NCI-H524 (cell line): ENCODE measurements at regions not wholly inside any gene's neighbourhood (a gene's known extent, or its start where the extent isn't known, plus 50 kb on each side); places are given as distances from the start of the nearest gene placed in this dataset.

ENCODE experiments used
- DNase-seq, 2 experiments: peaks; one replicate each; lab custom pipeline; 2025; lab: John Stamatoyannopoulos, UW

DNA sequence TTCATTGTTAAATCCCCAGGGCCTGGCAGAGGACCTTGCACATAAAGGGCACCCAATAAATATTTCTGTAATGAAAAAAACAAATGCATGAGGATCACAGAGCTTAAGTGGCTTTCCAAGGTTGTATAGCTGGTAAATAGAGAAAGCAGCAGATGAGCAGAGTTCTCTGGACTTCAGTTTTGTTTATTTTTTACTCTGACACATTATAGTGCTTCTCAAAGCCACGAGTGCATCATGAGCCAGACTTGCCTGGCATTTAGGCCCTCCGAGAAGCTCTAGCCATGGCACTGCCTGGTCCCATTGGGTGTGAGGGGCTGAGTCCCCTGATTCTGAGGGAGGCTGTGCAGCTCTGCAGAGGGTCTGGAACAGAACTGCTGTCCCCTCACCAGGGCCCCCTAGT is 87.2 kb upstream of the ZNF32 start:
- no peak for DNase-seq

DNA sequence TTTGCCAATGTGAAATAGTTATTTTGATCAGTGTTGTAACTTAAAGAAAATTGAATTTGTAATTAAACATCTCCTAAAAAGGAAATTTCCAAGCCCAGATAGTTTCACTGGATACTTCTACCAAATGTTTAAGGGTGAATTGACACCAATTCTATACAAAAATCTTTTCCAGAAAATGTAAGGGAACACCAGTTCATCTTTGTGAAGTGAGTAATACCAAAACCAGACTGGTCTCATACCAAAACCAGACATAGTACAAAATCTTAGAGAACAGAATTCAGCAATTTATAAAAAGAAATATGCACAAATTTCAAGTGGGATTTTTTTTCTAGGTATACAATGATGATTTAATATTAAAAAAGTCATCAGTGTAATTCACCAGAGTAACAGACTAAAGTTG is 86.0 kb upstream of the ZNF32 start:
- DNase-seq = no peak

DNA sequence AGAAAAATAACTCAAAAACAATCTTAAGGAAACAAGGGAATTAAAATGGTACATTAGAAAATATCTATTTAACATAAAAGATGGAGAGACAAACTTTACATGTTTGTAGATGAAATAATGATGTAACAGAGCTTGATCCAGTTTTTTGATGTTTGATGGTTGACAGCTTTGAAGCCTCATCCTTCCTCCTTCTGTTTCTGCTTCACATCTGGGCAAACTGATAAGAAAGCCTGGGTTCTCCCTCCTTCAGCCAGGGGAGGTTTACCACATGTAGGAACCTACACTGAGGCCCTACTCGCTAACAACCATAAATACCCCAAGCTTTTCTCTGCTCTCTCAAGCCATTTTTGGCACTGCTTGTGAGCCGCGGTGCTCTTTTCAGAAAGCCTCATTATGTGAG is 82.8 kb upstream of the ZNF32 start:
- no peak for DNase-seq

DNA sequence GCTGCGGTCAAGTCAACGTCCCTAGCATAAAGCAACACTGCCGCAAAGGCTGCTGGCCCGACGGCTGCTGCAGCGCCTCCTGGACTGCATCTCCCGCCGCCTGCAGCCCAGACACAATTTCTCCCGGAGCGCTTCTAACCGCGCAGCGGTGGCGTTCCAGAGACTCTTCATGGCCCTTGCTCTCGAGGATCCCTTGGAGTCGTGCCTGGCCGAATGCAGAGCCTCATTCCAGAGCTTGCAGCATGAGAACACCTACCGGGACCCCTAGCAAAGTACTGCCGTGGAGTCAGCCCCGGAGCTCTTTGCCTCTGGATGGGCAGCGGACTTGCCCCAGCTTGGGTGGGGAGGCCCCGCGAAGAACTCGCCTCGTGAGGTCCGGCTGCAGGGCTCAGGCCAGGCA is 79.7 kb upstream of the ZNF32 start:
- no peak for DNase-seq

DNA sequence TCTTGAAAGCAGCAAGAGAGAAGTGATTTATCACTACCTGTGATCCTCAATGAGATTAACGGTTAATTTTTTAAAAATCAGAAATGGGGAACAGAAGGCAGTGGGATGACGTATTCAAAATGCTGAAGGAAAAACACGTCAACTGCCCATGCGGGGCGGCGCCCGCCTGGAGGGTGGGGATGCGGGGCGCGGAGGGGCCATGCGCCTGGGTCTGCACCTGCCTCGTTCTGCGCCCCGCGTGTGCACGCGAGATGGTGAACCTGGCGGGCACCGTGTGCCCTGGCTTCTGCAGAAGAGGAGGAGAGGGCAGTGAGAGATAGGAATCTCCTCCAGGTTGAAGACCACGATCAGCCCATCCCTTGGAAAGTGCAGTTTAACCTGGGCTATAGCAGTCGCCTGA is 79.3 kb upstream of the ZNF32 start:
- DNase-seq = no peak

DNA sequence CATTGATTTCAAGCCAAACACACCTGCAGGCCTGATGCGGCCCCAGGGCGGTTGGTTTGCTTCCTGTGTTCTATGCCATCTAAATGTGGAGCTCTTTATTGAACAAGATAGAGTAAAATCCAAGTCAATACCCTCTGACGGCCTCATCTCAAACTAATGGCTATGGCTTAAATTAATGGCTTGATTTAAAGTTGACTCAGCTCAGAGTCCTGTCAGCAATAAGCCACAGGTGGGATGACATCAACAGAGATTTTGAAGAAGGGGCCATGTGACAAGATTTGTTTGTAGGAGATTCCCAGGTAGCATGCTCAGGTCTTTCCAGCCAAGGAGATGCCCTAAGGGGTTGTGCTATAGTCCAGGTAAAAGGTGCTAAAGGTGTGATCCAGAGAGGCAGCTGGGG is 66.7 kb upstream of the ZNF32 start:
- no peak for DNase-seq

DNA sequence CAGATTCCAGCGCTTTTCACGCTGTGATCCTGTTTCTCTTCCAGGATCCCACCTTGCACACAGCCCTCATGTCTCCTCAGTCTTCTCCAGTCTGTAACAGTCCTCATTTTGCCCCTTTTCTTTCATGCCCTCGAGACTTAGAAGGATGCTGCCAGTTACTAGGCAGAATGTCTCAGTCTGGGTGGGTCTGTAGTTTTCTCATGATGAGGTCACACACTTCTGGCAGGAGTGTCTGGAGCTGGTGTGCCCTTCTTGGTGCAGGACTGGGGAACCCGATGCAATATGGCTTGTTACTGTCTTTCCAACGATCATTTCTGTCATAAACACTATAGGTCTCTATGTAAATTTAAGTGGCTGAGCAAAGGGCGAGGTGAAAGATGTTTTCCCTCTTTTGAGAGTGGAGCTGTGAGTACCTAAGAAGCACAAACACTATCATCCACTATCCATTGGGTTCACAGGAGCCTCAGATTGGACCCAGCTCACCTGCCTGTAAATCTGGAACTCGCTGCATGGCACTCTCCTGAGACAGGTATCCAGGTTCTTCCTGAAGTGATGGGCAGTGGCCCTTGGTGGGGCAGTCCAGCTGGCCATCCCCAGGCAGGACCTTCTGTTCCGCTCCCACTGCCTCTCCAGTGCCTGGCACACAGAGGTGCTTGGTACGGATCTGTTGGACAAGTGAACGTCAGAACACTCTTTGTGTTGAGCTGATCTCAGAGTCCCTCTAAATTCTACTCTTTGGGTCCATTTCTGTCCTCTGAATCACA is 64.3 kb upstream of the ZNF32 start:
- no peak for DNase-seq

DNA sequence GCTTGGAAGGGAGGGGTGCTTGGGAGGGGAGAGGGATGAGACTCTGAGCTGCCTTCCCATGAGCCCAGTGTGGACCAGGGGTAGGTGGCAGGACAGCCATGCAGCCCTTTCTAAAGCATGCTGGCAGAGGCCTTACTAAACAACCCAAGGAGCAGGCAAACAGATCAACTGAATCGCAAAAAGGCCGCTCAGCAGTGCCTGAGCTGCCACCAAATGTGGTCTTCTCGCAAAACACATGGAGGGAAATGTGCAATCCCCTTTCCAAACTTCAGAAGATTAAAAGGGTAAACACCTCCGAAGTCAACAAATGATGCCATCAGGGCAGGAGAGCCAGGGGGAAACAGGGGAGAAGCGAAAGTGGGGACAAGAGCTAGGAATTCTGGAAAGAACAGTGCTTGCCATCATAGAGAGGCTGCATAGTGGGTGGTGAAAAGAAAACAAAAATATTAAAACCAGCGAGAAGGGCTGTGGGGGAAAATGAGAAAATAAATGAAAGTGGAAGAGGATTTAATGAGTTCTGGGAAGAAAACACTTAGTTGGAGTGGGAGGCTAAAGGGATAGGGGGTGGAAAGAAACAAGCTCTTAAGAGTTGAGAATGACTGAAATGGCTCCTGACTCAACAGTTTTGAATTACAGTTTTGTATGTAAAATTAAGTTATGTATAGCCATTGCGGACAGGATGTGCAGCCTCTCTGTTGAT is 62.2 kb upstream of the ZNF32 start:
- no peak for DNase-seq

DNA sequence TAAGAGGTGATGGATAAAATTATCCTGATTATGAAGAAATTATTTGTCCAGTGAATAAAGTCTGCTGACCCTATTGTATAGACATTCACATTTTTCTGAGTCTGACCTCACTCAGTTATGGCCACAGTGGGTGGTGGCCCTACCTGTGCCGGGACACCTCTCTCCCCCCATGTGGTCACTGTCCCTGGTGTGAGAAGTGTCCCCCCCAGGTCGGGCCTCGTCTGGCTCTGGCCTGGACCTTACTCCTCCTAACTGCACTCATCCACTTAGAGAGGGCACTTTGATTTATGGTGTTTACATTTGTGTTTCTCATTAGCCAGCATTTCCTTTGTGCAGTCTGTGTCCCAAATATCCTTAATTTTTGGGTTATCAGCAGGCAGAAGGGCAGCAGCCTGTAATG is 59.6 kb upstream of the ZNF32 start:
- DNase-seq = no peak

DNA sequence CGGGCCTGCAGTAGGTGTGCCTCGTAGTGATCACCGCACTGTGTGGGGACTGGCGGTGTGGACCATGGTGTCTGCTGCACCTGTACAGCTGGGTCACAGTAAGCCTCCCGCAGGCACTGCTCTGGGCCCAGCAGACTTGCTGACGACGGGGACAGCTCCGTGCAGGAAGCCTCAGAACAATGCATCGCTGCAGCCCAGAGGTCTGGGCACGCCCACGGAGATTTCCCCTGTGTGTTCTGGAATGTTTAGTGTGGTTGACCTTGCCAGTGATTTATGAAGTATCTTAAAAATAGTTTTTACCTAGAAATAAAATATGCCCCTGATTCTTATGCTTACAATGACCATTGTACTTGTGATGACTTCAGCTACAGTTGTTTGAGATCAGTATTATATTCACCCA is 59.1 kb upstream of the ZNF32 start:
- DNase-seq = no peak

DNA sequence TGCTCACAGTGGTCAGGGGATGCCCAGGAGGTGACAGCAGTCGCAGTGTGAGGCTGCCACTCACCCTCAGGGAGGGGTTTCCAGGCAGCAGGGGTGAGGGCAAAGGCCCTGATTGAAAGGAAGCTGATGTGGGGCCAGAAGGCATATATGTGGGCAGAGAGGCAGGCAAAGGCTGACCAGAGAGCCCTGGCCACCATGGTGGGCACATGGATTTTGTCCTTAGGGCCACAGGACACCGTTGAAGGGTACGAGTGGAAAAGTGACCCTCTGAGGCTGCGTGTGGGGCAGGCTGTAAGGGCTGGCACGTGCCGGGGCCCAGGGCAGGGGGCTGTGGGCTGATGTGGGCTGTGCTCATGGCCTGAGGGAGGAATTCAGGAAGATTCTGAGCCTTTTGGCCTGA is 57.5 kb upstream of the ZNF32 start:
- DNase-seq = no peak

DNA sequence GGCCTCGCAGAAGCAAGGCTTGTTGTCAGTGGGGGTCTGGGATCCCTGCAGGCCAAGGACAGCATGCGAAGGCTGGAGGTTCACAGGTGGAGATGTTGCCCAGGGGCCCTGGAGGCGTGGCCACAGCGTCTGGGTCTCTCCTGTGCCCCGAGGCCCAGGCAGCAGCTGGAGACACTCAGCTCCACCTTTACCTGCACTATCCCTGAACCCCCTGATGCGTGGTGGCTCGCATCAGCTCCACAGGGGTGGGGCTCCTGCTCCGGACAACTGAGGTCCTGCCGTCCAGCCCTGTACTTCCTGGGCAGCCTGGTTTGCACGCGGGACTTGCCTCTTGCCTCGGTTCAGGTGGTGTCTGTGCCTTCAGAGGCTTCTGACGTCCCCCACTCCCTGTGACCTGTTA is 54.6 kb upstream of the ZNF32 start:
- DNase-seq = no peak

DNA sequence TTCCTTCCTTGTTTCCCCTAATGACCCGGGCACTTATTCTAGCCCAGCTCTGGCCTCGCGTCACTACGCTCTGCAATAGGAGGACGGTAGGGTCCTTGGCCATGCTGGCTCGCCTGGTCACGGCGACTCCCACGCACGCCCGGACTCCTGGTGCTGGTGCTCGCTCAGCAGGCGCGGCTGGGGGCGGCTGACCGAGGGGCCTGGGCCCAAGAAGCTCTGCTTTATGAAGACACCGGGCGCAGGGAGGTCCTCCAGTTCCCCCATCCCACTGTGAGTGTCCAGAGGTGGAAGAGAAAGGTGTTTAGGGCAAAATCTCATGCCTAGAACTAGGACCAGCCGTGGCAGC is 54.2 kb upstream of the ZNF32 start:
- DNase-seq = no peak

DNA sequence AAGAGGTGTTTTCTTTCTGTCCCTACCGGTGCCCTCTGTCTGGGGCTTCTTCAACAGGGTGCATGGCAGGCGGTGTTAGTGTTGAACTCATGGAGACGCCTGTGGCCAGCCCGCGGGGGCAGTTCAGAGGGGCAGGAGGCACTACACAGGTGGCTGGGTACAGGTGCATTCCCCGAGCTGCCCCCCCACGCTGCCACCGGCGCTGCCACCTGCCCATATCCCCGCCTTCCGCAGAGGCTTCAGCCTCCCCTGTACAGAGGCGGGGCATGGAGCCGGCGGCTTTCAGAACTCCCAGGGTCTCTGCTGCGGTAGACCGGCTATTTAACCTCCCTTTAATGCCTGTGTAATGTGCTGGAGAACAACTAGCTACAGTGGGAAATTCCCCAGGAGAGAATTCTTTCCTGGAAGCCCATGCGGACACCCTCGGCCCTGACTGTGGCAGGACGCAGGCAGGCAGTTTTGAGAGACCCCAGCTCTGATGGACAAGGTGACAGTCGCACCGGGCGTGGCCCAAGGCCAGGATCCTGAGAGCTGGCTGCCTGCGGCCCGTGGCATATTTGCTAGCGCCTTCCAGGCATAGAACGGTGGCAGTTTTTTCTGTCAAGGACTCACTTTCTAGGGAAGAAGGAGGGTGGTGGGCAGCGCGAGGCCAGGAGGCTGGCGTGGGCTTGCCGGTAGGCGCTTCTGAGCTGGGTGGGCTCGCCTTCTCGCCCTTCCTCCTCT is 53.7 kb upstream of the ZNF32 start:
- no peak for DNase-seq

DNA sequence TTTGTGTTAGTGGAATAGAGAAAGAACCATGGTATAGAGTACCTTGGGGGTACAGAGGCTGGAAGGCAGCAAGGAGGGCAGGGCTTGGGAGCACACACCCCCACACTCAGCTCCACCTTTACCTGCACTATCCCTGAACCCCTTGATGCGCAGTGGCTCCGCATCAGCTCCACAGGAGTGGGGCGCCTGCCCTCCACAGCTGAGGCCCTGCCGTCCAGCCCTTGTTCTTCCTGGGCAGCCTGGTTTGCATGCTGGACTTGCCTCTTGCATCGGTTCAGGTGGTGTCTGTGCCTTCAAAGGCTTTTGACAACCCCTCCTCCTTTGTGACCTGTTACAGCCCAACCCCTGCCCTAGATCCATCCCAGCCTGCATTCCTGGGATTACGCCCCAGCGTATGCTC is 52.6 kb upstream of the ZNF32 start:
- no peak for DNase-seq

DNA sequence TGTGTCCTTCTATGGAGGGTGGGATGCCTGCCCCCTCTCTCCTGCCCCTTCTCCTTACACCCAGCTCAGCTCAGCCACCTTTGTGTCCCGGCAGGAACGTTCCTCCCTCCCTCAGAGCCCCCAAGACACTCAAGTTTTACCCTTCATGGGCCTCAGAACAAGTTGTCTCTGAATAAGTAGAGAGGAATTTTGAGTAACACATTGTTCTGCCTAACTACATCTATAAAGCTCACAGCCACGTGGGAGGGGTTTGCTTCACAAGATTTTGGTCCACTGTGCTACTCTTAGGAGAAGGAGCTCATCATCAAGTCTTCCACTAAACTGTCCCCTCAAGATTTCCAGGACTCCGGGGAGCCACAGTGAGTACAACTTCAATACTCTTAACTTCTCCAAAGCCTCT is 51.6 kb upstream of the ZNF32 start:
- no peak for DNase-seq

DNA sequence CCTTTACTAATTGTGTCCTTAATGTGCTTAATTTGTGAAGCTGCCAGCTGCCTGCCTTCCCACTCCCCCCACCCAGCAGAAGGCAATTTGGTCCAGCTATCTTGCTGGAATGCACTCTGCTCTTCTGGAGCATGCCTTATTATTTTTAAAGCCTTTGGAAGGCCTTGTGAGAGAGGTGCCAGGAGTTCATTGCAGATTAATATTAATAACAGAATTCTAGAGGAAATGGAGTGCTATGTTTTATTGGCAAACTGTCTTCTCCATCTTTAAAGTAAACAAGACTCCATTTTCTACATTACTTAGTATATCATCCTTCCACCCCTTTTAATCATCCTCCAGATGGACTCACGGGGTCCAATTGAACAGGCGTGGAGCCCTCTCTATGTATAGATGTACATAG is 50.8 kb upstream of the ZNF32 start:
- no peak for DNase-seq
